K562 (cell line): ENCODE measurements at regions not wholly inside any gene's neighbourhood (a gene's known extent, or its start where the extent isn't known, plus 50 kb on each side); places are given as distances from the start of the nearest gene placed in this dataset.

Source experiments
- ATAC-seq: fragments of 200-7000 bp; cut with Tn5 transposase; 3 replicates; pipeline ENCODE4 v1.9.1; 2020; ENCODE audit warnings: moderate library complexity
- BruUV-seq: library from RNA; stranded (reverse); fragments of 400-500 nt; replicated peaks from 2 replicates; lab custom pipeline; 2021; lab: Mats Ljungman, UMichigan
- CTCF ChIA-PET: fragments of 300-600 bp; formaldehyde crosslinking; extraction: SDS; loops from one replicate; lab custom pipeline; 2021; ENCODE audit warnings: low intra/inter-chr PET ratio; lab: Yijun Ruan, JAX
- POLR2A ChIA-PET: fragments of 300-600, 350-650 bp; sonication (Branson Sonifier 250); formaldehyde crosslinking; extraction: SDS; loops from one replicate; lab custom pipeline; 2021; ENCODE audit warnings: antibody characterized with exemption, inconsistent platforms; lab: Yijun Ruan, JAX
- DNase-seq, 4 experiments: peaks; one replicate each; pipeline versions ENCODE4 v3.0.0 to v3.0.0-alpha.2; 2011 to 2018; ENCODE audit warnings: low spot score in 3 of 4, mixed read lengths in 3 of 4; ENCODE audit errors: extremely low read depth in 1 of 4
- FAIRE-seq: peaks from 2 replicates; lab custom pipeline; 2011; peaks lifted over from hg19 to GRCh38; lab: Jason Lieb, UNC
- H2AFZ ChIP-seq: 2 replicates; pipeline ENCODE4 v1.6.0; 2011; ENCODE audit warnings: low read depth, low read length, control low read depth, inconsistent platforms
- H3K27ac ChIP-seq: fragments of 200-600 bp; 3 replicates; pipeline ENCODE4 v1.8.0; 2011; ENCODE audit warnings: low read depth, mild to moderate bottlenecking, control low read depth, inconsistent platforms, low read length, moderate library complexity, mixed read lengths; ENCODE audit errors: extremely low read depth
- H3K27me3 ChIP-seq, 2 experiments: fragments of 300-600 bp in 1 of 2; 2 replicates in 1 of 2; 3 replicates in 1 of 2; pipeline versions ENCODE4 v1.6.0 to v1.8.0; 2011; ENCODE audit warnings: inconsistent platforms in 2 of 2, low read length in 2 of 2, mild to moderate bottlenecking in 1 of 2, mixed read lengths in 1 of 2, moderate library complexity in 1 of 2; ENCODE audit not compliant: control insufficient read depth in 2 of 2, insufficient read depth in 2 of 2
- H3K36me3 ChIP-seq: fragments of 300-600 bp; 3 replicates; pipeline ENCODE4 v1.8.0; 2011; ENCODE audit warnings: mild to moderate bottlenecking, low read length, inconsistent platforms; ENCODE audit not compliant: control insufficient read depth, insufficient read depth
- H3K4me1 ChIP-seq, 2 experiments: fragments of 200-600 bp in 1 of 2; replicated peaks in 1 of 2; 2 replicates in 1 of 2; 3 replicates in 1 of 2; pipeline versions ENCODE4 v1.5.1 to v1.8.0; 2011; ENCODE audit warnings: inconsistent platforms in 2 of 2, low read length in 2 of 2, mild to moderate bottlenecking in 1 of 2, mixed read lengths in 1 of 2, moderate library complexity in 1 of 2; ENCODE audit not compliant: control insufficient read depth in 2 of 2, insufficient read depth in 2 of 2
- H3K4me2 ChIP-seq: 2 replicates; pipeline ENCODE4 v1.6.1; 2011; ENCODE audit warnings: low read length, control low read depth, inconsistent platforms, mixed read lengths; ENCODE audit not compliant: insufficient read depth
- H3K4me3 ChIP-seq: fragments of 200-600 bp; sonication (generic), shearing (Covaris generic); 2 replicates; pipeline ENCODE4 v1.5.1; 2016; ENCODE audit warnings: control low read depth, inconsistent platforms
- H3K79me2 ChIP-seq: fragments of 200-600 bp; 3 replicates; pipeline ENCODE4 v1.8.0; 2011; ENCODE audit warnings: low read length, inconsistent platforms; ENCODE audit not compliant: control insufficient read depth, insufficient read depth
- H3K9ac ChIP-seq, 2 experiments: 2 replicates each; pipeline versions ENCODE4 v1.6.0 to v1.6.1; 2011; ENCODE audit warnings: low read depth in 2 of 2, low read length in 2 of 2, control low read depth in 1 of 2, inconsistent platforms in 1 of 2, mild to moderate bottlenecking in 1 of 2, mixed read lengths in 1 of 2; ENCODE audit not compliant: insufficient read depth in 1 of 2
- H3K9me1 ChIP-seq: one replicate; pipeline ENCODE4 v1.6.0; 2011; ENCODE audit warnings: inconsistent platforms, mild to moderate bottlenecking, low read length, moderate library complexity; ENCODE audit not compliant: control insufficient read depth, insufficient read depth
- H3K9me3 ChIP-seq: replicated peaks from 2 replicates; pipeline ENCODE4 v1.5.1; 2011; ENCODE audit warnings: low read depth, low read length, inconsistent platforms; ENCODE audit not compliant: control insufficient read depth, insufficient read depth
- H4K20me1 ChIP-seq: replicated peaks from 2 replicates; pipeline ENCODE4 v1.6.1; 2011; ENCODE audit warnings: low read length, inconsistent platforms, mixed read lengths; ENCODE audit not compliant: control insufficient read depth, insufficient read depth
- HIVEP1 ChIP-seq: fragments of 250-450 bp; sonication (Bioruptor Pico); IDR thresholded peaks from 2 replicates; pipeline ENCODE4 v1.4.0; 2020; ENCODE audit warnings: mild to moderate bottlenecking
- HMGN3 ChIP-seq: IDR thresholded peaks from 2 replicates; pipeline ENCODE4 v1.6.1; 2011; ENCODE audit warnings: borderline replicate concordance, low read depth, mild to moderate bottlenecking, mixed read lengths, low read length; ENCODE audit not compliant: insufficient read length; ENCODE audit errors: extremely low read depth
- PPARD ChIP-seq: fragments of 250-450 bp; sonication (Bioruptor Pico); IDR thresholded peaks from 2 replicates; pipeline ENCODE4 v1.8.0; 2022; ENCODE audit warnings: inconsistent platforms, mild to moderate bottlenecking, moderate library complexity
- SMAD4 ChIP-seq: fragments of 250-450 bp; sonication (Bioruptor Pico); conservative IDR thresholded peaks from 2 replicates; pipeline ENCODE4 v1.8.0; 2021; ENCODE audit warnings: inconsistent platforms, mild to moderate bottlenecking, moderate library complexity
- TCF15 ChIP-seq: fragments of 250-450 bp; sonication (Bioruptor Pico); IDR thresholded peaks from 2 replicates; pipeline ENCODE4 v1.8.0; 2022; ENCODE audit warnings: moderate library complexity, mild to moderate bottlenecking, inconsistent platforms
- TRIM28 ChIP-seq: fragments of 450-650 bp; IDR thresholded peaks from 2 replicates; pipeline ENCODE4 v1.6.1; 2017
- ZNF239 ChIP-seq: fragments of 250-450 bp; sonication (Bioruptor Pico); IDR thresholded peaks from 2 replicates; pipeline ENCODE4 v1.4.0; 2020; ENCODE audit warnings: mild to moderate bottlenecking
- ZNF507 ChIP-seq: conservative IDR thresholded peaks from 2 replicates; pipeline ENCODE4 v1.6.1; 2017; ENCODE audit warnings: missing genetic modification characterization, missing compliant biosample characterization
- ZNF583 ChIP-seq: fragments of 250-450 bp; sonication (Bioruptor Pico); IDR thresholded peaks from 2 replicates; pipeline ENCODE4 v1.4.0; 2020
- WGBS: fragments of 100-300 bp; shearing (Covaris generic); methylation state at CpG from one replicate; pipeline ENCODE4 v1.1.6; 2016; ENCODE audit warnings: low coverage, mixed read lengths; ENCODE audit not compliant: insufficient coverage; ENCODE audit errors: missing lambda C conversion rate; 5-methylcytosine and 5-hydroxymethylcytosine counted together
- in situ Hi-C: fragments of 300-500 bp; cut with MboI; formaldehyde crosslinking; loops from 4 replicates; pipeline ENCODE4 v1.15.0; 2018; ENCODE audit warnings: inconsistent platforms, mixed read lengths
- intact Hi-C: fragments of 100-400 bp; cut with micrococcal nuclease; formaldehyde crosslinking; loops from 2 replicates; pipeline ENCODE4 v1.14.2; 2022

- no peaks in the 10 kb centered on the region for H3K79me2 ChIP-seq
- no peaks in the 10 kb centered on the region for H4K20me1 ChIP-seq
- BruUV-seq, result no TSS peak
- H3K36me3 ChIP-seq, result no peaks in the 10 kb centered on the region
- H3K4me2 ChIP-seq, result no peak overlapping the region
- H2AFZ ChIP-seq, result no peak overlapping the region
- TF ChIP-seq PPARD (CRISPR knock-in tag) (no peak), HIVEP1 (no peak), TCF15 (CRISPR knock-in tag) (no peak), TRIM28 (no peak), SMAD4 (CRISPR knock-in tag) (no peak), ZNF239 (no peak), ZNF583 (CRISPR knock-in tag) (no peak), HMGN3 (no peak), ZNF507 (tag) (no peak)
- CTCF ChIA-PET, result no interaction called here
- H3K27me3 ChIP-seq, result no peaks in the 10 kb centered on the region
- DNase-seq, result no peak
- H3K4me1 ChIP-seq, result no peaks in the 10 kb centered on the region
- POLR2A ChIA-PET, result no interaction called here
- no peak for ATAC-seq
- H3K9me1 ChIP-seq, result no peaks in the 10 kb centered on the region
- FAIRE-seq, result no peak
- in situ Hi-C loops (no loop called here), intact Hi-C loops (no loop called here)
- 0% methylated on average over 2 of the region's 2 CpGs for WGBS
- H3K9ac ChIP-seq, result no peak overlapping the region
- H3K27ac ChIP-seq, result no peak overlapping the region
- no peaks in the 10 kb centered on the region for H3K9me3 ChIP-seq
- H3K4me3 ChIP-seq, result no peak overlapping the region
Observed at GRCh38 chr5:166677891-166678290, 1613.6 kb upstream of the WWC1 start.
